ENCODE measurements at regions not wholly inside any gene's neighbourhood (a gene's known extent, or its start where the extent isn't known, plus 50 kb on each side); places are given as distances from the start of the nearest gene placed in this dataset.
A peak's percentile ranks its signal among the peaks of the same experiment; 100 is the strongest.

DNA sequence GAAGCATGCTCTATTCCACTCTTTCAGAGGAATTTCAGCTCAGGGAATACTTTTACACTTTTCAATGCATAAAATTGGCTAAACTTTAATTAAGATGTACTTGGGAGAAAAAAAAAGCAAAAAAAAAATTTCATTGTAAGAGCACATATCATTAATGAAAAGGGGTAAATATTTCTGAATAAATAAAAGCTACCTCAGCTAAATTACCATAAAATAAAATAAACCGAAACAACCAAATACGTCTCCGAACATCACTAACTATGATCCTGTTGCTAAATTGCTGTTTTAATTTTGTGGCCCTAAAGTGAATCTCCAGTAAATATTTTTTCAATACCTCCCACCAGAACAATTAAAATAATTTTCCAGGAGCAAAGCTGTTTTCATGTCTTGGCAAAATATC, 203.7 kb upstream of the KCNJ16 start:
- H3K4me1 ChIP-seq (ENCODE audit: control insufficient read depth, insufficient read depth, low read length), result peaks cover 21% of the 10 kb centered on the region
- no peaks in the 10 kb centered on the region for H3K27me3 ChIP-seq (ENCODE audit: control insufficient read depth, insufficient read depth, low read length)
- no peak overlapping the region for H3K9ac ChIP-seq (ENCODE audit: low read depth, low read length)
- peak overlapping the region; percentile 85 for H3K27ac ChIP-seq (ENCODE audit: low read depth, low read length)
- no peak overlapping the region for H3K4me3 ChIP-seq (ENCODE audit: low read depth, low read length)
- H3K36me3 ChIP-seq (ENCODE audit: control insufficient read depth, insufficient read depth, low read length), result no peaks in the 10 kb centered on the region
- no peaks in the 10 kb centered on the region for H3K9me3 ChIP-seq (ENCODE audit: control insufficient read depth, insufficient read depth, low read length)

- no peak overlapping the region for H3K9ac ChIP-seq (ENCODE audit: low read depth, low read length)
- H3K4me1 ChIP-seq (ENCODE audit: control insufficient read depth, insufficient read depth, low read length), result peaks cover 21% of the 10 kb centered on the region
- H3K36me3 ChIP-seq (ENCODE audit: control insufficient read depth, insufficient read depth, low read length), result no peaks in the 10 kb centered on the region
- H3K9me3 ChIP-seq (ENCODE audit: control insufficient read depth, insufficient read depth, low read length), result no peaks in the 10 kb centered on the region
- no peak overlapping the region for H3K4me3 ChIP-seq (ENCODE audit: low read depth, low read length)
- H3K27ac ChIP-seq (ENCODE audit: low read depth, low read length), result no peak overlapping the region
- H3K27me3 ChIP-seq (ENCODE audit: control insufficient read depth, insufficient read depth, low read length), result no peaks in the 10 kb centered on the region
Observed at GRCh38 chr17:69872675-69873262, 202.3 kb upstream of the KCNJ16 start.

DNA sequence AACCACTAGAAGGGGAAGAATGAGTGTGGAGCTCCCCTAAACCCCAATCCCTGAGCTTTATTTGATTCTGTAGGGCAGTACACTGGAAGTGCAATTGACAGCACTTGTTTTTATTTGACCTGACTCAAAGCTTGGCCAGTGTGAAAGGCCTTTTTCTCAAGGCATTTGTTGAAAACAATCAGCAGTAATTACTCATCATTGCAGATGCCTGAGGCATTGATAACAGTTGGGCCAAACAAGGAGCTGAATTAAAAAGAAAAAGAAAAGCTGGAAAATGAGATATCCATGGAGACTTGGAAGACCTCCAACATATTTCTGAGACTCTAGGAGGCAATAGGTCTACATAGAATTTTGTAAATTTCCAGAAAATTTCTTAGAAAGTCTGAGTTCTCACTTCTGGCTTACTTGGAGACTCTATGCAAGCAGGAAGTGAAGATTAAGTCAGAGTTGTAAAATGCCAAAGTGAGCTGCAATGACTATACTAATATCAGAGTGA, 200.8 kb upstream of the KCNJ16 start:
- no peaks in the 10 kb centered on the region for H3K36me3 ChIP-seq (ENCODE audit: control insufficient read depth, insufficient read depth, low read length)
- no peak overlapping the region for H3K9ac ChIP-seq (ENCODE audit: low read depth, low read length)
- no peaks in the 10 kb centered on the region for H3K27me3 ChIP-seq (ENCODE audit: control insufficient read depth, insufficient read depth, low read length)
- H3K4me3 ChIP-seq (ENCODE audit: low read depth, low read length), result no peak overlapping the region
- no peaks in the 10 kb centered on the region; the same call in 1 of the 2 replicates for H3K9me3 ChIP-seq (ENCODE audit: control insufficient read depth, insufficient read depth, low read length)
- H3K4me1 ChIP-seq (ENCODE audit: control insufficient read depth, insufficient read depth, low read length), result peaks cover 21% of the 10 kb centered on the region
- H3K27ac ChIP-seq (ENCODE audit: low read depth, low read length), result no peak overlapping the region

- Histone ChIP-seq H3K4me1 (ENCODE audit: control insufficient read depth, insufficient read depth, low read length) (peaks cover 1% of the 10 kb centered on the region; the same call in 1 of the 2 replicates), H3K27me3 (ENCODE audit: control insufficient read depth, insufficient read depth, low read length) (no peaks in the 10 kb centered on the region), H3K27ac (ENCODE audit: low read depth, low read length) (no peak overlapping the region), H3K9me3 (ENCODE audit: control insufficient read depth, insufficient read depth, low read length) (no peaks in the 10 kb centered on the region; the same call in 1 of the 2 replicates), H3K4me3 (ENCODE audit: low read depth, low read length) (no peak overlapping the region), H3K36me3 (ENCODE audit: control insufficient read depth, insufficient read depth, low read length) (no peaks in the 10 kb centered on the region), H3K9ac (ENCODE audit: low read depth, low read length) (no peak overlapping the region)
Observed at GRCh38 chr17:69876757-69877156, 198.3 kb upstream of the KCNJ16 start.

- no peak overlapping the region for H3K4me3 ChIP-seq (ENCODE audit: low read depth, low read length)
- no peak overlapping the region for H3K9ac ChIP-seq (ENCODE audit: low read depth, low read length)
- H3K27ac ChIP-seq (ENCODE audit: low read depth, low read length), result no peak overlapping the region
- H3K36me3 ChIP-seq (ENCODE audit: control insufficient read depth, insufficient read depth, low read length), result no peaks in the 10 kb centered on the region
- no peaks in the 10 kb centered on the region; the same call in 1 of the 2 replicates for H3K4me1 ChIP-seq (ENCODE audit: control insufficient read depth, insufficient read depth, low read length)
- H3K9me3 ChIP-seq (ENCODE audit: control insufficient read depth, insufficient read depth, low read length), result no peaks in the 10 kb centered on the region; the same call in 1 of the 2 replicates
- no peaks in the 10 kb centered on the region for H3K27me3 ChIP-seq (ENCODE audit: control insufficient read depth, insufficient read depth, low read length)
Observed at GRCh38 chr17:69878661-69879060, 196.4 kb upstream of the KCNJ16 start.

DNA sequence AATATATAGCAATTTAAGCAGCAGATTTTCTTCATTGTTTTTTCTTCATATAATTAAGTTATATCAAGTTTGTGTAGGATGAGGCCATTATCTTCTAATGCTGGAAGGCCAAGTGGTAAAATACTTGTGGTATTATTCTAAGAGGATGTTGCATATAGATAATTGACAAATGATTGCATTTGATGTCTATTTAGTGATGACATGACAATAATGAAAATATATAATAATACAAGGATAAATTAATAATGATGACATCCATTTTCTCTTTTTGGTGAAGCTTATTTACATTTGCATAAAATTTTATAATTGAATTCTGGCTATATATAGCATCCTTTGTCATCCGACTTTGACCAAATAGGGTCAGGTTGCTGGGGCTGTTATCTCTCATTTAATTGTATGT, 195.4 kb upstream of the KCNJ16 start:
- Histone ChIP-seq H3K4me3 (ENCODE audit: low read depth, low read length) (no peak overlapping the region), H3K27me3 (ENCODE audit: control insufficient read depth, insufficient read depth, low read length) (no peaks in the 10 kb centered on the region), H3K9me3 (ENCODE audit: control insufficient read depth, insufficient read depth, low read length) (no peaks in the 10 kb centered on the region; the same call in 1 of the 2 replicates), H3K27ac (ENCODE audit: low read depth, low read length) (no peak overlapping the region), H3K9ac (ENCODE audit: low read depth, low read length) (no peak overlapping the region), H3K36me3 (ENCODE audit: control insufficient read depth, insufficient read depth, low read length) (no peaks in the 10 kb centered on the region), H3K4me1 (ENCODE audit: control insufficient read depth, insufficient read depth, low read length) (no peaks in the 10 kb centered on the region; the same call in 1 of the 2 replicates)

DNA sequence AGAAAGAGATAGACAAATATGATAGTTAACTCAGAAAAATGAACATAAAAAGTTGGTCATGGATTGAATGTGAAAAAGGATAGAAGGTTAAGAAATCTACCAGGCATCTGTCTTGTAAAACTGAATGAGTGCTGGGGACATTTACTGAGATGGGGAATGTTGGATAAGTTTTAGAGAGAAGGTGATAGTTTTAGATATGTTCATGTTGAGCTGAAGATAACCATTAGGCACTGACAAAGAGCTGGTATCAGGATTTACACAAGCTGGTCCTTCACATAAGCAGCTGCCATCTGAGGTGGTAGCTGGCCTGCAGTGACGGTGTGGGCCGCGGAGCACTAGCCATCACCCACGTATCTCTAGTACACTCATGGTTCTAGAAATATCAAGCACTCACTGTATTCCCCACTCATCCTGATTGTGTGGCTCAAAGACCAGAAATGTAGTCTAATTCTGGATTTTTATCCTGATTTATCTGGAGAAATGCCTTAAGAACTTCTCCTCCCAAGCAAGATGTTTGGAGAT, 194.4 kb upstream of the KCNJ16 start:
- Histone ChIP-seq H3K4me3 (ENCODE audit: low read depth, low read length) (no peak overlapping the region), H3K27me3 (ENCODE audit: control insufficient read depth, insufficient read depth, low read length) (no peaks in the 10 kb centered on the region), H3K36me3 (ENCODE audit: control insufficient read depth, insufficient read depth, low read length) (no peaks in the 10 kb centered on the region), H3K9ac (ENCODE audit: low read depth, low read length) (no peak overlapping the region), H3K9me3 (ENCODE audit: control insufficient read depth, insufficient read depth, low read length) (no peaks in the 10 kb centered on the region; the same call in 1 of the 2 replicates), H3K27ac (ENCODE audit: low read depth, low read length) (no peak overlapping the region), H3K4me1 (ENCODE audit: control insufficient read depth, insufficient read depth, low read length) (no peaks in the 10 kb centered on the region)

GRCh38 chr17:69882281-69882680, 192.7 kb upstream of the KCNJ16 start:
- Histone ChIP-seq H3K4me3 (ENCODE audit: low read depth, low read length) (no peak overlapping the region), H3K36me3 (ENCODE audit: control insufficient read depth, insufficient read depth, low read length) (no peaks in the 10 kb centered on the region), H3K9ac (ENCODE audit: low read depth, low read length) (no peak overlapping the region), H3K27me3 (ENCODE audit: control insufficient read depth, insufficient read depth, low read length) (no peaks in the 10 kb centered on the region), H3K9me3 (ENCODE audit: control insufficient read depth, insufficient read depth, low read length) (no peaks in the 10 kb centered on the region; the same call in 1 of the 2 replicates), H3K27ac (ENCODE audit: low read depth, low read length) (no peak overlapping the region), H3K4me1 (ENCODE audit: control insufficient read depth, insufficient read depth, low read length) (no peaks in the 10 kb centered on the region)

- Histone ChIP-seq H3K27ac (ENCODE audit: low read depth, low read length) (no peak overlapping the region), H3K36me3 (ENCODE audit: control insufficient read depth, insufficient read depth, low read length) (no peaks in the 10 kb centered on the region), H3K9me3 (ENCODE audit: control insufficient read depth, insufficient read depth, low read length) (no peaks in the 10 kb centered on the region), H3K4me1 (ENCODE audit: control insufficient read depth, insufficient read depth, low read length) (no peaks in the 10 kb centered on the region), H3K27me3 (ENCODE audit: control insufficient read depth, insufficient read depth, low read length) (no peaks in the 10 kb centered on the region), H3K4me3 (ENCODE audit: low read depth, low read length) (no peak overlapping the region), H3K9ac (ENCODE audit: low read depth, low read length) (no peak overlapping the region)
Observed at GRCh38 chr17:69883120-69883519, 191.9 kb upstream of the KCNJ16 start.

DNA sequence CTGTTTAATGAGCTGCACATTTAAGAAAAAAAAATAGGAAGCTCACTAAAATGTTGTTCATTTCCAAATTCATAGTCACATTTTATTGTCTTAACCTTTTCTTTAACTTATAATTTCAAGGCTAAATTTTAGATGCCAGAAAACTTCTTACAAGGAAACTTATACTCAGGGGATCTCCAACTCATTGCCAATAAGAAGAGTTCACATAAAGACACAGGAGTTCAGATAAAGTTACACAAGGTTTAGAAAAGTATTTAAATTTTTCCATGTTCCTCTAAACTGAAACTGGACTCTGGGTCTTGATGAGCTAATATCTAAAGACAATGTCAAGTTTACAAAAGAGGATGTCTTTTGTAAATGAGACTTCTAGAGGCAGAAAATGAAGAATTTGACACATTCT, 190.7 kb upstream of the KCNJ16 start:
- Histone ChIP-seq H3K27ac (ENCODE audit: low read depth, low read length) (no peak overlapping the region), H3K9ac (ENCODE audit: low read depth, low read length) (no peak overlapping the region), H3K4me3 (ENCODE audit: low read depth, low read length) (no peak overlapping the region), H3K36me3 (ENCODE audit: control insufficient read depth, insufficient read depth, low read length) (no peaks in the 10 kb centered on the region), H3K27me3 (ENCODE audit: control insufficient read depth, insufficient read depth, low read length) (no peaks in the 10 kb centered on the region), H3K9me3 (ENCODE audit: control insufficient read depth, insufficient read depth, low read length) (no peaks in the 10 kb centered on the region), H3K4me1 (ENCODE audit: control insufficient read depth, insufficient read depth, low read length) (no peaks in the 10 kb centered on the region)

DNA sequence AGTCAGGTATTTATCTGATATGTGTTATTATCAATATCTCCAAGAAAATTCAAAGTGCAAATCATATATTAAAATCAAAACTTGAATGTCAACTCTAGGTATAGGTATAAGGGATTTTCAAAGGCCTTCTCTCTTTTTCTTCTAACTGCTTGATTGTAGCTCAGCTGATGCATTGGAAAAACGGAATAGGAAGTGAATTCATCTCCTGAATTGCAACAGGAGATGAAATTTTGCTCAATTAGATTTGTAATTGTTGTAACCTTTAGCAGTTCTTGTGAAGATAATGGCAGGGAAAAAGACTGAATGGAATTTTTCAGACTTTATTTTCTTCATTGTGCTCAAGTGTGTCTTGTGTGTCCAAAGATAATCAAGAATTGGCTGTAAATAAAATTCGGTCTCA, 190.2 kb upstream of the KCNJ16 start:
- Histone ChIP-seq H3K36me3 (ENCODE audit: control insufficient read depth, insufficient read depth, low read length) (no peaks in the 10 kb centered on the region), H3K4me1 (ENCODE audit: control insufficient read depth, insufficient read depth, low read length) (no peaks in the 10 kb centered on the region), H3K27ac (ENCODE audit: low read depth, low read length) (no peak overlapping the region), H3K27me3 (ENCODE audit: control insufficient read depth, insufficient read depth, low read length) (no peaks in the 10 kb centered on the region), H3K9ac (ENCODE audit: low read depth, low read length) (no peak overlapping the region), H3K9me3 (ENCODE audit: control insufficient read depth, insufficient read depth, low read length) (no peaks in the 10 kb centered on the region), H3K4me3 (ENCODE audit: low read depth, low read length) (no peak overlapping the region)
